Sigmoid colon (tissue), 6 donors: ENCODE measurements at regions not wholly inside any gene's neighbourhood (a gene's known extent, or its start where the extent isn't known, plus 50 kb on each side); places are given as distances from the start of the nearest gene placed in this dataset.
"Not testable (repeated sequence)": the region's sequence is repeated elsewhere in the genome, so short reads cannot be mapped to it uniquely, and the experiment has no call there.

ENCODE experiments used
- DNase-seq: peaks from one replicate; pipeline ENCODE4 v3.0.0-alpha.2; 2019
- H3K27ac ChIP-seq, 4 donors: fragments of 200-600 bp; sonication (generic); one replicate each; pipeline ENCODE4 v1.5.1; 2016 to 2019; ENCODE audit warnings: mild to moderate bottlenecking in 1 of 4
- H3K27me3 ChIP-seq, 3 donors: fragments of 200-600 bp; sonication (generic); one replicate each; pipeline ENCODE4 v1.5.1; 2019; ENCODE audit warnings: mild to moderate bottlenecking in 1 of 3
- H3K36me3 ChIP-seq, 4 donors: fragments of 200-600 bp; sonication (generic); one replicate each; pipeline ENCODE4 v1.5.1; 2016 to 2019
- H3K4me1 ChIP-seq, 4 donors: fragments of 200-600 bp; sonication (generic); one replicate each; pipeline ENCODE4 v1.5.1; 2017 to 2019
- H3K4me3 ChIP-seq, 4 donors: fragments of 200-600 bp; sonication (generic); one replicate each; pipeline ENCODE4 v1.5.1; 2017 to 2019; ENCODE audit warnings: mild to moderate bottlenecking in 2 of 4, moderate library complexity in 1 of 4
- H3K9me3 ChIP-seq, 4 donors: fragments of 200-600 bp in 3 of 4; sonication (generic) in 3 of 4; one replicate each; pipeline versions ENCODE4 v1.5.1 to v1.6.1; 2013 to 2019
- EP300 ChIP-seq, 4 donors: sonication (generic); formaldehyde crosslinking; IDR thresholded peaks; one replicate each; pipeline ENCODE4 v1.6.1; 2017; ENCODE audit warnings: antibody characterized with exemption in 4 of 4
- POLR2A ChIP-seq, 2 donors: fragments of 450-650 bp; IDR thresholded peaks; one replicate each; pipeline ENCODE4 v1.6.1; 2016; ENCODE audit warnings: antibody characterized with exemption in 2 of 2, mild to moderate bottlenecking in 2 of 2, moderate library complexity in 2 of 2
- POLR2AphosphoS5 ChIP-seq, 4 donors: sonication (generic); formaldehyde crosslinking; IDR thresholded peaks; one replicate each; pipeline ENCODE4 v1.6.1; 2017; ENCODE audit warnings: antibody characterized with exemption in 4 of 4
- WGBS, 2 donors: extraction: QIAGEN DNeasy Blood & Tissue Kit; methylation state at CpG; one replicate each; pipeline ENCODE4 v1.1.7; 2013; 5-methylcytosine and 5-hydroxymethylcytosine counted together
- intact Hi-C: fragments of 100-400 bp; cut with DNase I; formaldehyde crosslinking; loops from one replicate; pipeline ENCODE4 v1.15.1; 2023
- TF ChIP-seq, protein P1 (sequence below), 4 experiments: fragments of 450-650 bp in 3 of 4; fragments of 200-600 bp in 1 of 4; IDR thresholded peaks; one replicate each; pipeline ENCODE4 v1.5.1; 2016 to 2019; ENCODE audit warnings: antibody characterized with exemption in 4 of 4, mild to moderate bottlenecking in 3 of 4, moderate library complexity in 2 of 4
- donor health status: healthy with polysubstance abuse.
- donor health status: healthy.

DNA sequence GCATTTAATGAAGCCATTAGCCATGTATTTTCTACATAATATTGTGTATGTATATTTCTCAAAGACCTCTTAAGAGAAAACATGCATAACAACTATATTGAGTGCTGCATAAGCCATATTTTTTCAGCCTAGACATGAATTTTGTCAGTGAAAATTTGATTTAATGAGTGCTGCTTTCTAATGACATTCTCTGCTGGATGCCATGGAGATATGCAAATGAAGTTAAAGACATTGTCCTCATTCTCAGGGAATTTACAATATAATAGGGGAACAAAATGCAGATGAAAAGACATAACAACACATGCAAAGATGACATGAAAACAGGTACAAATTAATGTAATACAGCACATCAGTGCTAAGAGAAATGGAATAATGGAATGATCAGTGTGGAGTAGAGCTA lies 118.7 kb downstream of the ATOH1 start:
- Histone ChIP-seq H3K4me3 (no peak overlapping the region), H3K27ac (no peak overlapping the region), H3K9me3 (no peaks in the 10 kb centered on the region), H3K4me1 (no peaks in the 10 kb centered on the region), H3K36me3 (no peaks in the 10 kb centered on the region), H3K27me3 (no peaks in the 10 kb centered on the region)
- no peak for TF ChIP-seq POLR2AphosphoS5 (IDR thresholded peaks at IDR 0.05)
- TF ChIP-seq POLR2A (IDR thresholded peaks at IDR 0.05) = no peak
- TF ChIP-seq, protein P1, sequence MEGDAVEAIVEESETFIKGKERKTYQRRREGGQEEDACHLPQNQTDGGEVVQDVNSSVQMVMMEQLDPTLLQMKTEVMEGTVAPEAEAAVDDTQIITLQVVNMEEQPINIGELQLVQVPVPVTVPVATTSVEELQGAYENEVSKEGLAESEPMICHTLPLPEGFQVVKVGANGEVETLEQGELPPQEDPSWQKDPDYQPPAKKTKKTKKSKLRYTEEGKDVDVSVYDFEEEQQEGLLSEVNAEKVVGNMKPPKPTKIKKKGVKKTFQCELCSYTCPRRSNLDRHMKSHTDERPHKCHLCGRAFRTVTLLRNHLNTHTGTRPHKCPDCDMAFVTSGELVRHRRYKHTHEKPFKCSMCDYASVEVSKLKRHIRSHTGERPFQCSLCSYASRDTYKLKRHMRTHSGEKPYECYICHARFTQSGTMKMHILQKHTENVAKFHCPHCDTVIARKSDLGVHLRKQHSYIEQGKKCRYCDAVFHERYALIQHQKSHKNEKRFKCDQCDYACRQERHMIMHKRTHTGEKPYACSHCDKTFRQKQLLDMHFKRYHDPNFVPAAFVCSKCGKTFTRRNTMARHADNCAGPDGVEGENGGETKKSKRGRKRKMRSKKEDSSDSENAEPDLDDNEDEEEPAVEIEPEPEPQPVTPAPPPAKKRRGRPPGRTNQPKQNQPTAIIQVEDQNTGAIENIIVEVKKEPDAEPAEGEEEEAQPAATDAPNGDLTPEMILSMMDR (IDR thresholded peaks at IDR 0.05) = no peak
- no peak for TF ChIP-seq EP300 (IDR thresholded peaks at IDR 0.05)
- DNase-seq = no peak
- intact Hi-C loops = no loop called here

GRCh38 chr4:93950239-93950638 lies 121.7 kb downstream of the ATOH1 start:
- H3K36me3 ChIP-seq, intact Hi-C loops, H3K4me3 ChIP-seq, H3K4me1 ChIP-seq, H3K9me3 ChIP-seq, DNase-seq, H3K27ac ChIP-seq, H3K27me3 ChIP-seq: not testable (repeated sequence)
- 49 to 92% methylated on average over 4 of the region's 4 CpGs for WGBS, 2 donors

GRCh38 chr4:93957186-93957585 lies 128.6 kb downstream of the ATOH1 start:
- WGBS, 2 donors = 93 to 97% methylated on average over 1 of the region's 1 CpG

GRCh38 chr4:93960450-93960849 lies 131.9 kb downstream of the ATOH1 start:
- H3K4me3 ChIP-seq = no peak overlapping the region
- H3K36me3 ChIP-seq = no peaks in the 10 kb centered on the region
- H3K27ac ChIP-seq = no peak overlapping the region
- H3K9me3 ChIP-seq = no peaks in the 10 kb centered on the region
- no peaks in the 10 kb centered on the region for H3K4me1 ChIP-seq
- intact Hi-C loops = no loop called here
- no peaks in the 10 kb centered on the region for H3K27me3 ChIP-seq
- no peak for DNase-seq
- no peak for TF ChIP-seq POLR2A (IDR thresholded peaks at IDR 0.05)
- no peak for TF ChIP-seq POLR2AphosphoS5 (IDR thresholded peaks at IDR 0.05)
- no peak for TF ChIP-seq EP300 (IDR thresholded peaks at IDR 0.05)
- TF ChIP-seq, protein P1 (IDR thresholded peaks at IDR 0.05) = no peak

More at GRCh38 chr4:93957186-93957585, 128.6 kb downstream of the ATOH1 start:
- Histone ChIP-seq H3K4me3 (no peak overlapping the region), H3K27ac (no peak overlapping the region), H3K27me3 (no peaks in the 10 kb centered on the region), H3K4me1 (no peaks in the 10 kb centered on the region), H3K9me3 (no peaks in the 10 kb centered on the region), H3K36me3 (no peaks in the 10 kb centered on the region)
- DNase-seq = no peak
- TF ChIP-seq, protein P1 (IDR thresholded peaks at IDR 0.05) = no peak
- TF ChIP-seq POLR2A (IDR thresholded peaks at IDR 0.05) (no peak), EP300 (IDR thresholded peaks at IDR 0.05) (no peak), POLR2AphosphoS5 (IDR thresholded peaks at IDR 0.05) (no peak)
- intact Hi-C loops = no loop called here

GRCh38 chr4:93960916-93961315 lies 132.4 kb downstream of the ATOH1 start:
- H3K36me3 ChIP-seq = no peaks in the 10 kb centered on the region
- H3K27me3 ChIP-seq = no peaks in the 10 kb centered on the region
- no peak overlapping the region for H3K4me3 ChIP-seq
- H3K4me1 ChIP-seq = no peaks in the 10 kb centered on the region
- no peaks in the 10 kb centered on the region for H3K9me3 ChIP-seq
- intact Hi-C loops = no loop called here
- no peak overlapping the region for H3K27ac ChIP-seq
- no peak for TF ChIP-seq POLR2A (IDR thresholded peaks at IDR 0.05)
- TF ChIP-seq EP300 (IDR thresholded peaks at IDR 0.05) = no peak
- TF ChIP-seq, protein P1 (IDR thresholded peaks at IDR 0.05) = no peak
- TF ChIP-seq POLR2AphosphoS5 (IDR thresholded peaks at IDR 0.05) = no peak
- WGBS, 2 donors = 75 to 91% methylated on average over 3 of the region's 3 CpGs
- no peak for DNase-seq
